HepG2 (cell line): ENCODE measurements at regions not wholly inside any gene's neighbourhood (a gene's known extent, or its start where the extent isn't known, plus 50 kb on each side); places are given as distances from the start of the nearest gene placed in this dataset.

Source experiments
- ATAC-seq: fragments of 200-7000 bp; cut with Tn5 transposase; 3 replicates; pipeline ENCODE4 v1.9.1; 2020; ENCODE audit warnings: mild to moderate bottlenecking, moderate library complexity
- BruUV-seq: library from RNA; stranded (reverse); fragments of 400-500 nt; replicated peaks from 2 replicates; lab custom pipeline; 2021; lab: Mats Ljungman, UMichigan
- CTCF ChIA-PET: fragments of 300-600 bp; formaldehyde crosslinking; extraction: SDS; loops from one replicate; lab custom pipeline; 2021; ENCODE audit warnings: low total read pairs, inconsistent platforms, low intra/inter-chr PET ratio; lab: Yijun Ruan, JAX
- POLR2A ChIA-PET: fragments of 350-600 bp; sonication (Branson Sonifier 250); formaldehyde crosslinking; loops from one replicate; lab custom pipeline; 2020; ENCODE audit warnings: antibody characterized with exemption, inconsistent platforms; lab: Yijun Ruan, JAX
- DNase-seq: peaks from one replicate; pipeline ENCODE4 v3.0.0-alpha.2; 2015; ENCODE audit warnings: low spot score
- FAIRE-seq: peaks from 3 replicates; lab custom pipeline; 2011; peaks lifted over from hg19 to GRCh38; lab: Jason Lieb, UNC
- H2AFZ ChIP-seq: one replicate; pipeline ENCODE4 v1.6.1; 2011; ENCODE audit warnings: low read length, inconsistent platforms
- H3K27ac ChIP-seq: fragments of 300-600 bp; 3 replicates; pipeline ENCODE4 v1.8.0; 2011; ENCODE audit warnings: mixed run types, mild to moderate bottlenecking, mixed read lengths, low read length, inconsistent platforms; ENCODE audit not compliant: insufficient read depth; ENCODE audit errors: extremely low read length
- H3K27me3 ChIP-seq, 2 experiments: fragments of 200-600 bp in 1 of 2; 2 replicates in 1 of 2; 3 replicates in 1 of 2; pipeline versions ENCODE4 v1.6.0 to v1.8.0; 2011; ENCODE audit warnings: low read length in 2 of 2, mild to moderate bottlenecking in 2 of 2, moderate library complexity in 2 of 2, inconsistent platforms in 1 of 2; ENCODE audit not compliant: insufficient read depth in 2 of 2, control insufficient read depth in 1 of 2
- H3K36me3 ChIP-seq, 2 experiments: fragments of 200-600 bp in 1 of 2; replicated peaks in 1 of 2; 2 replicates in 1 of 2; 3 replicates in 1 of 2; pipeline versions ENCODE4 v1.5.1 to v1.8.0; 2011; ENCODE audit warnings: low read length in 2 of 2, inconsistent platforms in 1 of 2; ENCODE audit not compliant: insufficient read depth in 2 of 2, control insufficient read depth in 1 of 2
- H3K4me1 ChIP-seq: 2 replicates; pipeline ENCODE4 v1.5.1; 2012; ENCODE audit warnings: low read length, inconsistent platforms; ENCODE audit not compliant: insufficient read depth
- H3K4me2 ChIP-seq: 2 replicates; pipeline ENCODE4 v1.6.0; 2011; ENCODE audit warnings: low read depth, low read length, inconsistent platforms
- H3K4me3 ChIP-seq, 3 experiments: fragments of 200-600 bp in 1 of 3; sonication (generic), shearing (Covaris generic) in 1 of 3; replicated peaks in 1 of 3; 2 replicates each; pipeline ENCODE4 v1.5.1; 2011 to 2016; ENCODE audit warnings: low read length in 3 of 3, inconsistent platforms in 2 of 3, low read depth in 2 of 3, mild to moderate bottlenecking in 2 of 3, control low read depth in 1 of 3, mixed read lengths in 1 of 3; ENCODE audit not compliant: insufficient read depth in 1 of 3
- H3K79me2 ChIP-seq: one replicate; pipeline ENCODE4 v1.6.1; 2011; ENCODE audit warnings: low read length, inconsistent platforms; ENCODE audit not compliant: insufficient read depth
- H3K9ac ChIP-seq: 2 replicates; pipeline ENCODE4 v1.6.0; 2011; ENCODE audit warnings: mild to moderate bottlenecking, low read depth, low read length, inconsistent platforms; ENCODE audit not compliant: insufficient read depth
- H3K9me3 ChIP-seq: 2 replicates; pipeline ENCODE4 v1.5.1; 2012; ENCODE audit warnings: mild to moderate bottlenecking, low read length
- H4K20me1 ChIP-seq: 2 replicates; pipeline ENCODE4 v1.6.0; 2011; ENCODE audit warnings: inconsistent platforms, mild to moderate bottlenecking, low read length, moderate library complexity; ENCODE audit not compliant: insufficient read depth
- ATF1 ChIP-seq: IDR thresholded peaks from 2 replicates; pipeline ENCODE4 v1.6.1; 2016; ENCODE audit warnings: mild to moderate bottlenecking, control low read depth
- ATRX ChIP-seq: sonication (generic); formaldehyde crosslinking; IDR thresholded peaks from 2 replicates; pipeline ENCODE4 v1.4.0; 2020; ENCODE audit warnings: missing genetic modification reagents, borderline replicate concordance
- BCL6 ChIP-seq: IDR thresholded peaks from 2 replicates; pipeline ENCODE4 v1.6.1; 2016; ENCODE audit warnings: missing genetic modification reagents, missing compliant biosample characterization
- HNF4G ChIP-seq, 2 experiments: sonication (generic) in 1 of 2; formaldehyde crosslinking in 1 of 2; IDR thresholded peaks; 2 replicates each; pipeline versions ENCODE4 v1.4.0 to v1.6.1; 2011 to 2020; ENCODE audit warnings: borderline replicate concordance in 2 of 2, low read depth in 2 of 2, mild to moderate bottlenecking in 2 of 2, low read length in 1 of 2, missing genetic modification reagents in 1 of 2, moderate library complexity in 1 of 2
- MAFK ChIP-seq, 2 experiments: IDR thresholded peaks in 1 of 2; conservative IDR thresholded peaks in 1 of 2; 2 replicates each; pipeline ENCODE4 v1.6.1; 2011; ENCODE audit warnings: improper control_type of control experiment in 2 of 2, low read length in 2 of 2
- NFYC ChIP-seq: IDR thresholded peaks from 2 replicates; pipeline ENCODE4 v1.6.1; 2016; ENCODE audit warnings: missing genetic modification reagents, missing compliant biosample characterization
- RBFOX2 ChIP-seq: fragments of 200-400 bp; formaldehyde crosslinking; IDR thresholded peaks from 2 replicates; pipeline ENCODE4 v1.6.1; 2017; ENCODE audit warnings: low read depth, mild to moderate bottlenecking, low read length
- TFDP2 ChIP-seq: sonication (generic); formaldehyde crosslinking; IDR thresholded peaks from 2 replicates; pipeline ENCODE4 v1.4.0; 2020; ENCODE audit warnings: missing genetic modification reagents
- ZKSCAN5 ChIP-seq: sonication (generic); formaldehyde crosslinking; IDR thresholded peaks from 2 replicates; pipeline ENCODE4 v1.5.1; 2020; ENCODE audit warnings: mild to moderate bottlenecking, missing genetic modification reagents
- ZNF317 ChIP-seq: sonication (generic); formaldehyde crosslinking; IDR thresholded peaks from 2 replicates; pipeline ENCODE4 v1.5.0; 2020; ENCODE audit warnings: mild to moderate bottlenecking, missing genetic modification reagents
- ZNF512 ChIP-seq: sonication (generic); formaldehyde crosslinking; IDR thresholded peaks from 2 replicates; pipeline ENCODE4 v1.4.0; 2020; ENCODE audit warnings: mild to moderate bottlenecking, missing genetic modification reagents
- ZNF577 ChIP-seq: sonication (generic); formaldehyde crosslinking; IDR thresholded peaks from 2 replicates; pipeline ENCODE4 v1.4.0; 2020; ENCODE audit warnings: mild to moderate bottlenecking, low read depth, missing genetic modification reagents, borderline replicate concordance
- ZNF709 ChIP-seq: sonication (generic); formaldehyde crosslinking; IDR thresholded peaks from 2 replicates; pipeline ENCODE4 v1.5.0; 2020; ENCODE audit warnings: mild to moderate bottlenecking, missing genetic modification reagents
- WGBS: methylation state at CpG from one replicate; pipeline ENCODE4 v1.1.6; 2017; ENCODE audit warnings: low lambda C conversion rate; 5-methylcytosine and 5-hydroxymethylcytosine counted together
- in situ Hi-C: cut with HindIII; loops from 2 replicates; pipeline ENCODE4 v1.10.0; 2017; ENCODE audit warnings: low pct_unique_long_range_greater_than_20kb; ENCODE audit not compliant: extremely low pct_ligation_motif_present
- intact Hi-C: fragments of 100-400 bp; cut with micrococcal nuclease; formaldehyde crosslinking; loops from one replicate; pipeline ENCODE4 v1.10.0; 2022; ENCODE audit not compliant: unreplicated experiment

- TF ChIP-seq ZNF317 (CRISPR knock-in tag) (no peak), ATRX (CRISPR knock-in tag) (no peak), MAFK (conservative IDR thresholded peaks at IDR 0.05 in 1 of 2, IDR thresholded peaks at IDR 0.05 in 1 of 2; ENCODE audit: low read length in 2 of 2) (no peak), ATF1 (no peak), ZNF709 (no peak), ZNF577 (CRISPR knock-in tag) (no peak), NFYC (CRISPR knock-in tag) (no peak), HNF4G (IDR thresholded peaks at IDR 0.05; ENCODE audit: borderline replicate concordance, low read depth, low read length) (no peak), HNF4G (CRISPR knock-in tag; IDR thresholded peaks at IDR 0.05; ENCODE audit: borderline replicate concordance, low read depth) (no peak), RBFOX2 (no peak), BCL6 (no peak), ZNF512 (CRISPR knock-in tag) (no peak), TFDP2 (CRISPR knock-in tag) (no peak), ZKSCAN5 (CRISPR knock-in tag) (no peak)
- Histone ChIP-seq H3K79me2 (no peaks in the 10 kb centered on the region), H3K4me2 (no peak overlapping the region), H2AFZ (no peak overlapping the region), H3K27me3 (peaks cover 2 to 15% of the 10 kb centered on the region in 2 experiments; a peak in 3 of 5 replicates), H3K4me1 (no peaks in the 10 kb centered on the region), H3K9ac (no peak overlapping the region), H3K27ac (no peak overlapping the region), H3K36me3 (no peaks in the 10 kb centered on the region), H3K9me3 (no peaks in the 10 kb centered on the region), H4K20me1 (no peaks in the 10 kb centered on the region; the same call in 1 of the 2 replicates), H3K4me3 (no peak overlapping the region)
- ChIA-PET CTCF (no interaction called here), POLR2A (no interaction called here)
- BruUV-seq: no TSS peak
- DNase-seq (no peak), ATAC-seq (no peak), FAIRE-seq (no peak)
- in situ Hi-C loops (loop anchor here (10.0 to 25.0 kb wide), 2 partner anchors 530 to 1398 kb away; no protein-coding TSS in a partner anchor), intact Hi-C loops (loop anchor here (2.0 to 5.0 kb wide), 3 partner anchors 40 to 1395 kb away; no protein-coding TSS in a partner anchor)
- WGBS: 0% methylated on average over 1 of the region's 6 CpGs
These were observed 324.3 kb upstream of the IRX4 start for GRCh38 chr5:2207109-2207399.
